ENCODE measurements at regions not wholly inside any gene's neighbourhood (a gene's known extent, or its start where the extent isn't known, plus 50 kb on each side); places are given as distances from the start of the nearest gene placed in this dataset.

DNA sequence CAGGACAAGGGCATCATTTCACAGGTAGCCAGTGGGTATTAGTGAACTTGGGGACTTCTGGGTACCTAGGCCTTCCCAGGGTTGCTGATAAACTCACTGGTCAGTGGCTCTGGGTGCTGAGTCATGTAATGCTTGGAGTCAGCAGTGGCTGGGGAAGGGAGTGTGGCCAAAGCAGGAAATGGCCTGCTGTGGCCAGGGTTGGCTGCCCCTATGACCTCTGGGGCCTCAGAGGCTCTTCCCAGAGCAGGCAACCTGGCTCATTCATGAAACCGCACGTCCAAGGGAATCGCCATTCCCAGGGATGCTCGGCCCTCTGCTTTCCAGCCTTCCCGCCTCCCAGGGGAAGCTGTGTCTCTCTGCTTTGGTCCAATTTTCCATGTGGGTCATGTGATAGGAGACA is 294.9 kb downstream of the DYSF start:
- H3K4me3 Mint-ChIP-seq: no peak overlapping the region
- H3K4me3 ChIP-seq: no peak overlapping the region
- no peaks in the 10 kb centered on the region for H3K27me3 ChIP-seq (ENCODE audit: insufficient read depth)
- ATAC-seq: no peak
- H3K36me3 ChIP-seq (ENCODE audit: insufficient read depth): no peaks in the 10 kb centered on the region
- no peaks in the 10 kb centered on the region for H4K20me1 ChIP-seq (replicated peaks; ENCODE audit: insufficient read depth)
- H3K79me2 ChIP-seq (replicated peaks; ENCODE audit: insufficient read depth): no peaks in the 10 kb centered on the region
- no peak overlapping the region for H3K27ac ChIP-seq (ENCODE audit: low read depth)
- peaks cover 6% of the 10 kb centered on the region; the same call in 2 of the 3 replicates for H3K9me3 Mint-ChIP-seq
- H3K27me3 Mint-ChIP-seq (ENCODE audit: insufficient read depth, low read depth, poor library complexity): peaks cover 3% of the 10 kb centered on the region
- peaks cover 3% of the 10 kb centered on the region; the same call in 1 of the 3 replicates for H3K36me3 Mint-ChIP-seq (ENCODE audit: low read depth)
- no peak overlapping the region for H2AFZ ChIP-seq
- no peak overlapping the region for H3K27ac Mint-ChIP-seq
- TF ChIP-seq POLR2AphosphoS5 (IDR thresholded peaks at IDR 0.05; ENCODE audit: low read depth) (no peak), EZH2 (IDR thresholded peaks at IDR 0.05; ENCODE audit: low read depth, unreplicated experiment) (no peak), STAT1 (IDR thresholded peaks at IDR 0.05; ENCODE audit: unreplicated experiment) (no peak), ZNF331 (CRISPR knock-in tag; IDR thresholded peaks at IDR 0.05; ENCODE audit: low read depth) (no peak), JUNB (IDR thresholded peaks at IDR 0.05; ENCODE audit: unreplicated experiment) (no peak)
- TF ChIP-seq, protein P1, sequence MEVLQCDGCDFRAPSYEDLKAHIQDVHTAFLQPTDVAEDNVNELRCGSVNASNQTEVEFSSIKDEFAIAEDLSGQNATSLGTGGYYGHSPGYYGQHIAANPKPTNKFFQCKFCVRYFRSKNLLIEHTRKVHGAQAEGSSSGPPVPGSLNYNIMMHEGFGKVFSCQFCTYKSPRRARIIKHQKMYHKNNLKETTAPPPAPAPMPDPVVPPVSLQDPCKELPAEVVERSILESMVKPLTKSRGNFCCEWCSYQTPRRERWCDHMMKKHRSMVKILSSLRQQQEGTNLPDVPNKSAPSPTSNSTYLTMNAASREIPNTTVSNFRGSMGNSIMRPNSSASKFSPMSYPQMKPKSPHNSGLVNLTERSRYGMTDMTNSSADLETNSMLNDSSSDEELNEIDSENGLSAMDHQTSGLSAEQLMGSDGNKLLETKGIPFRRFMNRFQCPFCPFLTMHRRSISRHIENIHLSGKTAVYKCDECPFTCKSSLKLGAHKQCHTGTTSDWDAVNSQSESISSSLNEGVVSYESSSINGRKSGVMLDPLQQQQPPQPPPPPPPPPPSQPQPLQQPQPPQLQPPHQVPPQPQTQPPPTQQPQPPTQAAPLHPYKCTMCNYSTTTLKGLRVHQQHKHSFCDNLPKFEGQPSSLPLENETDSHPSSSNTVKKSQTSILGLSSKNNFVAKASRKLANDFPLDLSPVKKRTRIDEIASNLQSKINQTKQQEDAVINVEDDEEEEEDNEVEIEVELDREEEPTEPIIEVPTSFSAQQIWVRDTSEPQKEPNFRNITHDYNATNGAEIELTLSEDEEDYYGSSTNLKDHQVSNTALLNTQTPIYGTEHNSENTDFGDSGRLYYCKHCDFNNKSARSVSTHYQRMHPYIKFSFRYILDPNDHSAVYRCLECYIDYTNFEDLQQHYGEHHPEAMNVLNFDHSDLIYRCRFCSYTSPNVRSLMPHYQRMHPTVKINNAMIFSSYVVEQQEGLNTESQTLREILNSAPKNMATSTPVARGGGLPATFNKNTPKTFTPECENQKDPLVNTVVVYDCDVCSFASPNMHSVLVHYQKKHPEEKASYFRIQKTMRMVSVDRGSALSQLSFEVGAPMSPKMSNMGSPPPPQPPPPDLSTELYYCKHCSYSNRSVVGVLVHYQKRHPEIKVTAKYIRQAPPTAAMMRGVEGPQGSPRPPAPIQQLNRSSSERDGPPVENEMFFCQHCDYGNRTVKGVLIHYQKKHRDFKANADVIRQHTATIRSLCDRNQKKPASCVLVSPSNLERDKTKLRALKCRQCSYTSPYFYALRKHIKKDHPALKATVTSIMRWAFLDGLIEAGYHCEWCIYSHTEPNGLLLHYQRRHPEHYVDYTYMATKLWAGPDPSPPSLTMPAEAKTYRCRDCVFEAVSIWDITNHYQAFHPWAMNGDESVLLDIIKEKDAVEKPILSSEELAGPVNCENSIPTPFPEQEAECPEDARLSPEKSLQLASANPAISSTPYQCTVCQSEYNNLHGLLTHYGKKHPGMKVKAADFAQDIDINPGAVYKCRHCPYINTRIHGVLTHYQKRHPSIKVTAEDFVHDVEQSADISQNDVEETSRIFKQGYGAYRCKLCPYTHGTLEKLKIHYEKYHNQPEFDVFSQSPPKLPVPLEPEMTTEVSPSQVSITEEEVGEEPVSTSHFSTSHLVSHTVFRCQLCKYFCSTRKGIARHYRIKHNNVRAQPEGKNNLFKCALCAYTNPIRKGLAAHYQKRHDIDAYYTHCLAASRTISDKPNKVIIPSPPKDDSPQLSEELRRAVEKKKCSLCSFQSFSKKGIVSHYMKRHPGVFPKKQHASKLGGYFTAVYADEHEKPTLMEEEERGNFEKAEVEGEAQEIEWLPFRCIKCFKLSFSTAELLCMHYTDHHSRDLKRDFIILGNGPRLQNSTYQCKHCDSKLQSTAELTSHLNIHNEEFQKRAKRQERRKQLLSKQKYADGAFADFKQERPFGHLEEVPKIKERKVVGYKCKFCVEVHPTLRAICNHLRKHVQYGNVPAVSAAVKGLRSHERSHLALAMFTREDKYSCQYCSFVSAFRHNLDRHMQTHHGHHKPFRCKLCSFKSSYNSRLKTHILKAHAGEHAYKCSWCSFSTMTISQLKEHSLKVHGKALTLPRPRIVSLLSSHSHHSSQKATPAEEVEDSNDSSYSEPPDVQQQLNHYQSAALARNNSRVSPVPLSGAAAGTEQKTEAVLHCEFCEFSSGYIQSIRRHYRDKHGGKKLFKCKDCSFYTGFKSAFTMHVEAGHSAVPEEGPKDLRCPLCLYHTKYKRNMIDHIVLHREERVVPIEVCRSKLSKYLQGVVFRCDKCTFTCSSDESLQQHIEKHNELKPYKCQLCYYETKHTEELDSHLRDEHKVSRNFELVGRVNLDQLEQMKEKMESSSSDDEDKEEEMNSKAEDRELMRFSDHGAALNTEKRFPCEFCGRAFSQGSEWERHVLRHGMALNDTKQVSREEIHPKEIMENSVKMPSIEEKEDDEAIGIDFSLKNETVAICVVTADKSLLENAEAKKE (CRISPR knock-in tag; IDR thresholded peaks at IDR 0.05): no peak
- TF ChIP-seq, protein P2, sequence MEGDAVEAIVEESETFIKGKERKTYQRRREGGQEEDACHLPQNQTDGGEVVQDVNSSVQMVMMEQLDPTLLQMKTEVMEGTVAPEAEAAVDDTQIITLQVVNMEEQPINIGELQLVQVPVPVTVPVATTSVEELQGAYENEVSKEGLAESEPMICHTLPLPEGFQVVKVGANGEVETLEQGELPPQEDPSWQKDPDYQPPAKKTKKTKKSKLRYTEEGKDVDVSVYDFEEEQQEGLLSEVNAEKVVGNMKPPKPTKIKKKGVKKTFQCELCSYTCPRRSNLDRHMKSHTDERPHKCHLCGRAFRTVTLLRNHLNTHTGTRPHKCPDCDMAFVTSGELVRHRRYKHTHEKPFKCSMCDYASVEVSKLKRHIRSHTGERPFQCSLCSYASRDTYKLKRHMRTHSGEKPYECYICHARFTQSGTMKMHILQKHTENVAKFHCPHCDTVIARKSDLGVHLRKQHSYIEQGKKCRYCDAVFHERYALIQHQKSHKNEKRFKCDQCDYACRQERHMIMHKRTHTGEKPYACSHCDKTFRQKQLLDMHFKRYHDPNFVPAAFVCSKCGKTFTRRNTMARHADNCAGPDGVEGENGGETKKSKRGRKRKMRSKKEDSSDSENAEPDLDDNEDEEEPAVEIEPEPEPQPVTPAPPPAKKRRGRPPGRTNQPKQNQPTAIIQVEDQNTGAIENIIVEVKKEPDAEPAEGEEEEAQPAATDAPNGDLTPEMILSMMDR (conservative IDR thresholded peaks at IDR 0.05; ENCODE audit: low read depth in 2 of 2): no peak
- H3K4me1 ChIP-seq (ENCODE audit: insufficient read depth): no peaks in the 10 kb centered on the region; the same call in 1 of the 2 replicates
- peaks cover 11% of the 10 kb centered on the region; the same call in 2 of the 3 replicates for H3K4me1 Mint-ChIP-seq
- H3F3A ChIP-seq (replicated peaks; ENCODE audit: low read depth): no peaks in the 10 kb centered on the region
- H3K9me2 ChIP-seq (ENCODE audit: insufficient read depth): no peaks in the 10 kb centered on the region
- no peak overlapping the region for H3K4me2 ChIP-seq
- DNase-seq (ENCODE audit: low spot score): no peak
